ENCODE measurements at regions not wholly inside any gene's neighbourhood (a gene's known extent, or its start where the extent isn't known, plus 50 kb on each side); places are given as distances from the start of the nearest gene placed in this dataset.
A peak's percentile ranks its signal among the peaks of the same experiment; 100 is the strongest.
"Not testable (repeated sequence)": the region's sequence is repeated elsewhere in the genome, so short reads cannot be mapped to it uniquely, and the experiment has no call there.

DNA sequence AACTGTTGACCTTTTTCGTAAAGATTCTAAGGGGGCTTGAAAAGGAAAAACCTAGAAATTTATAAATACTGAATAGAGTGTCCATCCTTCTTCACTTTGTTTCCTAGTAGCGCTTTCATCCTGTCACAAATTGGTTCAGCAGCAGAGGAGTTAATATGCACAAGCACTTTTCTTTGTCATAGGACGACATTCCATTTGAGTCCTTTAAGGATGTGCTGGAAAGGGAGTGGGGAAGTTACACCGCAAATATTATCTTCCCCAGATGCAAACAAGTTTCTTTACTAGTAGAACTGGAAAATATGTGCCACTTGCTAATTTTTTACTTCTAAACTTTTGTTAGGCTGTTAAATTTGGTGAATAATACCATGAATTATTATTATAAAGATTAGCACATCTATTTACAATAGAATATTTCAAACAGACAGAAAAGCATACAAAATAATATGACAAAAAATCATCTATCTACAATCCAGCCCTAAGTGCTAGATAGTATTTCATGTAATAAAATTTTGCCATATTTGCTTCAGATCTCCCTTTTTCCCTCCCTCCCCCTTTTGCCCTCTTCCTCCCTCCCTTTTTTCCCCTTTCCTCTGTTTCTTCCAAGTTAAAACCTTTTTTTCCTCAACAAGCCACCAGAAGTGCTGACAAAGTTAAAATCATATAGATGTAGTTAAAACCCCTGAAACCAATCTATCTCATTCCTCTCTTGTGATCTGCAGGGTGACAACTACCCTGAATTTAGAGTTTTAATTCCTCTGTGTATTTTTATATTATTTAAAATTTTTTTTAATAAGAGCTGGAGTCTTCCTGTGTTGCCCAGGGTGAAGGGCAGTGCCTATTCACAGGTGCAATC lies 50.5 kb upstream of the MAP4K3 start:
- DNase-seq (ENCODE audit: low read depth): no peak

GRCh38 chr2:39488450-39488849 lies 51.4 kb upstream of the MAP4K3 start:
- no peak for DNase-seq (ENCODE audit: low read depth)

DNA sequence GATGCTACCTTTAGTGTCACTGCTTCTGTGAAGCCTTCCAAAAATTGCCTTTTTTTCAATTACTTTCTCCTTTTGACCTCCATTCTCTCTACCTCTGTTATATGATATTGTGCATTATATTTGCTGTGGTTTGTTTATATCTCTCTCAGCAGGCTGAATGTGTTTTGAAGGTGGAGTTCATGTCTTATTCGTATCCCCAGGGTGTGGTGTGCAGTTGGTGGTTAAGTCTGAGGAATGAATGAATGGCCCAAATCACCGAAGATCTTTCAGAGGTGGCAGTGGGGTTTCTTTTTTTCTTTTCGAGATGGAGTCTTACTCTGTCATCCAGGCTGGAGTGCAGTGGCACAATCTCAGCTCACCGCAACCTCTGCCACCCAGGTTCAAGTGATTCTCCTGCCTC lies 53.5 kb upstream of the MAP4K3 start:
- DNase-seq (ENCODE audit: low read depth): no peak

- DNase-seq (ENCODE audit: low read depth): no peak
Observed at GRCh38 chr2:39491653-39492052, 54.6 kb upstream of the MAP4K3 start.

GRCh38 chr2:39492095-39492590 lies 55.1 kb upstream of the MAP4K3 start:
- no peak for DNase-seq (ENCODE audit: low read depth)

- DNase-seq (ENCODE audit: low read depth): no peak
Observed at GRCh38 chr2:39492716-39493115, 55.6 kb upstream of the MAP4K3 start.

GRCh38 chr2:39494784-39495251 lies 57.7 kb upstream of the MAP4K3 start:
- no peak for DNase-seq (ENCODE audit: low read depth)

DNA sequence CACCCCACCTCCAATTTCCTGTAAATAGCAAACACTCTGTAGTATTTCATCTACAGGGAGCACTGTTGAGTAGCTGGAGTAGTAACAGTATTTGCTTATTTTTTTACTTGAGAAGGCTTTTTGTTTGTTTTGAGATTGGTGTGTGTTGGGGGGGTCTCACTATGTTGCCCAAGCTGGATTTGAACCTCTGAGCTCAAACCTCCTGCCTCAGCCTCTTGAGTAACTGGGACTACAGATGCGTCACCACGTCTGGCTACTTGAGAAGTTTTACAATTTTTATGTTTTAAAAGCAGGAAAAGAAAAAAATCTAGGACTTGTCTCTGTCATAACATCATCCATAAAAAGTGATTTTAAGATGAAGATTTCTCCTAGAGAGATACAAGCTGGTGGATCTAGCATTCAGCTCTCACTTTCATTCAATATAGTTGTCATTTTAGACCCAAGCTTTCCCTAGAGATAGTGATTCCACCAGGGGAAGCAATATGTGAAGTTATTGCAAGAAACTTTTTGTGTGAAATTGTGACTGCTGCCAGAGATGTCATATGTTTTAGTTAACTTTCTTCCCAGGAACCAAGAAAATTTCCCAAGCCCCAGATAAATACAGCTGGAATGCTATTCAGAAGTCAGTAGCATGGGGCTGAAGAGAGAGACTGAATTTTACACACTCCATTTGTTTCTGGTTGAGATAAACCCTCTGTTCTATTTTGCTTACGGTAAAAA lies 60.2 kb upstream of the MAP4K3 start:
- DNase-seq (ENCODE audit: low read depth): no peak

DNA sequence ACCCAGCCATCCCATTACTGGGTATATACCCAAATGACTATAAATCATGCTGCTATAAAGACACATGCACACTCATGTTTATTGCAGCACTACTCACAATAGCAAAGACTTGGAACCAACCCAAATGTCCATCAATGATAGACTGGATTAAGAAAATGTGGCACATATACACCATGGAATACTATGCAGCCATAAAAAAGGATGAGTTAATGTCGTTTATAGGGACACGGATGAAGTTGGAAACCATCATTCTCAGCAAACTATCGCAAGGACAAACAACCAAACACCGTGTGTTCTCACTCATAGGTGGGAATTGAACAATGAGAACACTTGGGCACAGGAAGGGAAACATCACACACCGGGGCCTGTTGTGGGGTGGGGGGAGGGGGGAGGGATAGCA lies 61.1 kb upstream of the MAP4K3 start:
- DNase-seq (ENCODE audit: low read depth): not testable (repeated sequence)

DNA sequence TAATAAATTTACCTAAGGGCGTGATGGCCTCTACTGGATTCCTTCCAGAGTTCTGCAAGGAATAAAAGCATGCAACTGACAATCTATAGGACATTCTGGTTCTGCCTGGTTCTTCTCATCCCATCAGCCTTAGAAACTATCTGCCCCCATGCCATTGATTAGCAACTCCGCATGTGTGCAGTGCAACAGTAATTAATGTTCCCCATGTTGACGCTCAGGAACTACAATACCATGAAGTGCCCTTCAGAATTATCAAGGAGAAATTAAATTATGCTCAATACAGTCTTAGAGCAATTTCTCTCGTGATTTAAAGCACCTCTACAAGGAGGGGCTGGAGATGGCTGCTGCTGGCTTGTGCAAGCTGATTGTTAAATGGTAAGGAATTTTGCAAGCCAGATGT lies 61.7 kb upstream of the MAP4K3 start:
- DNase-seq (ENCODE audit: low read depth): no peak

DNA sequence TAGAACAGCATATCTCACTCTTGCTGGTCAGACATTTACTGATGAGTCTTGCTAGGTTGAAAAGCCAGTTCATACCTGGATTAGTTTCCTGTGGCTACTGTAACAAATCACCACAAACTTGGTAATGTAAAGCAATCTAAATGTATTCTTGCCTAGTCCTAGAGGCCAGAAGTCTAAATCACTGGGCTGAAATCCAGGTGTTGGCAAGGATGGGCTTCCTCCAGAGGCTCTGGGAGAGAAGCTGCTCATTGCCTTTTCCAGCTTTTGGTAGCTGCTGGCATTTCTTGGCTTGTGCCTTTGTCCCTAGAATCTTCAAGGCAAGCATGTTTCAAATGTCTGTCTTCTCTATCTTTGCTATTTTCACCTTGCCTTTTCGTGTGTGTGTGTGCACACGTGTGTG lies 62.3 kb upstream of the MAP4K3 start:
- no peak for DNase-seq (ENCODE audit: low read depth)

- no peak for DNase-seq (ENCODE audit: low read depth)
Observed at GRCh38 chr2:39501412-39501811, 64.3 kb upstream of the MAP4K3 start.

DNA sequence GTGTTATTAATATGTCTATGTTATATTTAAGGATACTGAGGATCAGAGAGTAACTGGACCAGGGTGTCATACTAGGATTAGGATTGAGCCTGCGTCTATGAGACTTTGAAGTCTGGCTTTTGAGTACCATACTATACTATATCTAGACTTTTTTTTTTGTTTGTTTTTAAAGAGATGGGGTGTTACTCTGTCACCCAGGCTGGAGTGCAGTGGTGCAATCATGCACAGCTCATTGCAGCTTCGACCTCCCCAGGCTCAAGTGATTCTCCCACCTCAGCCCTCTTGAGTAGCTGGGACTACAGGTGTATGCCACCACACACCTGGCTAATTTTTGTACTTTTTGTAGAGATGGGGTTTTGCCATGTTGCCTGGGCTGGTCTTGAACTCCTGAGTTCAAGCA lies 66.2 kb upstream of the MAP4K3 start:
- DNase-seq (ENCODE audit: low read depth): no peak

DNA sequence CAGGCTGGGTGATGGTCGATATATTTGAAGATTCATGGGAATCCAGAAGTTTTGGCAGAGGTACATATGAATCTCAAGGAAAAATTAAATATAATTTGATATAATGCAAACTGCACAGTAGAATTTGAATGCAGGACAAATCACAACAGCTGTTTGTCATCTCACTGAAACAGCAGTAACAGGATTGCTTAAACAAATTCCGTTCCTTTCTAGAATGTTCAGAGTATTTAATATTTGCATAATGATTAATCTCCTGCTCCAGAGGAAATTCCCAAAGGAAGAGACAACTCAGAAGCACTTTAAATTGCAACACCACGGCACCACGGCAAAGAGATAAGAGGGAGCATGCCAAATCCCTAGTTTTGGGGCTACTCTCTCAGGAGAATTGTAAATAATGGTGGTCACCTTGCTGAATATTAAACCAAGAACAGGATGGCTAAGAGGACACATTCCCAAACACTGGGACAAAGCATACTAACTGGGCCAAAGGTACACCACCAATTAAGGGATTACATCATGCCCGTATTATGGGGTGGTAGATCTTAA lies 67.8 kb upstream of the MAP4K3 start:
- DNase-seq (ENCODE audit: low read depth): no peak

- no peak for DNase-seq (ENCODE audit: low read depth)
Observed at GRCh38 chr2:39506215-39506614, 69.1 kb upstream of the MAP4K3 start.

DNA sequence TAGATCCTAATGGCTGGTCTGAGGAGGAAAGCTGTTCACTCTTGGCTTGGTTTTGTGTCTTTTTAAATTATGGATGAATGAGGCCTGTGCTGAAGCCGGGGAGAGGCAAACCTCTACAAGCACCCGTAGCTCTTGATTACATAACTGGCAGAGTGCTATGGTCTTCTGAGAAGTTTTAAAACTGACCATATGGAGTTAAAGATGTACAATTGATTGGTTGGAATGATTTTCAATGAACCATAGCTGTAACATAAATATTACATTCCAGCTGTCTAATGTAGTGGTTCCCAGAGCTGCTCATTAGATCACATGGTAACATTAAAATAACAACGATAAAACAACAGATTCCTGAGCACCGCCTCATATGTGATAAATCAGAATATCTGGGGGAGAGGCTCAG lies 71.1 kb upstream of the MAP4K3 start:
- DNase-seq (ENCODE audit: low read depth): no peak

GRCh38 chr2:39510140-39510539 lies 73.1 kb upstream of the MAP4K3 start:
- DNase-seq (ENCODE audit: low read depth): no peak

DNA sequence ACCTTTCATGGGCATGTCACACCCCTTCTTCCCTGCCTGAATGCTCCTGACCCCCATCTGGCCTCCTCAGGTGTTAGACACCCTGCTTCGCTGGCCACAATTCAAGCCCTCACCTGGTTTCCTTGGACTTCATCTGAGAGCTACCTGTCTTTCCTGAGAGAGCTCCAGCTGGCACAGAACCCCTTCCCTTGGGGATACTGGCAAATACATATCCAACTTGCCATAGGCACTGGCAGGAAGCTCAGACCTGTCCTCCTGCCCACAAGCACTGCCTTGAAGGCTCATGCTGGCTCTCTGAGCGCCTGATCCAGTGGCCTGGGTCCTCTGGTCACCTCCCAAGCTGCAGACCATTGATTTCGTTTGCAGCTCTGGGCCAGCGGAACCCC lies 74.1 kb upstream of the MAP4K3 start:
- no peak for DNase-seq (ENCODE audit: low read depth)

DNA sequence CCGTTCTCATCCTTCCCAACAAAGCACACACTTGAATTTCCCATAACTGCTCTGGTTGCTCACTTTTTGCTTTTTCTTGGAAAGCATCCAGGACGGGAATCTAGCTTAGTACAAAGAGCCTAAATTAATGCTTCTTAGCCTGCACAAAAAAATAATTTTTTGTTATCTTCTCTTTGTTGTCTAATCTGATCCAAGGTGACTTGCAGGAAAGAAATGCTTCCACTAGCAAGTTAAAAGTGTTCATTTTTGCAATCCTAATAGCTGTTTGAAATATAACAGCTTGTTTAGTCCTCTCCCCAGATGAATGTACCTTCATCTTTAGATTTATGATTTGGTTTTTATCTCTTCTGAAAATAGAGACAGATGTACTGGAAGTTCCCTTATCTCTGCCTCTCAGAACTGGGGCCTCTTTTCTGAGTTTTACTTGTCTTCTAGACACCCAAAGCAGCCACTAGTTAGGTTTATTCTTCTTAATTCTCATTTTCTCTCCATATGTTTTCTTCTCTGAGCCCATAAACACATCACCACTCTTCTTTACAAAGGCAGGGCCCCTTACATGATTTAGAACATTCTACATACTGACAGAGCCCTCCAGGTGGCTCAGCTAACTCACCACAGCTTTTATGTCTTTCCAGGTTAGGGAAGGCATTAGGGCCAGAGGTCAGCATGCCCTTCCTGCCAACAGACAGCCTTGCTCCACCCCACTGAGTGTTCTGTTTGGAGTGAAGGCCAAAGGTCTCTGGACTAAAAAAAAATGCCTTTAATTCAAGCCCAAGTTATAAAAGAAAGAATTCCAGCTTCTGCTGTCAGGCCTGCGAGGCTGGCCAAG lies 74.7 kb upstream of the MAP4K3 start:
- no peak for DNase-seq (ENCODE audit: low read depth)

DNA sequence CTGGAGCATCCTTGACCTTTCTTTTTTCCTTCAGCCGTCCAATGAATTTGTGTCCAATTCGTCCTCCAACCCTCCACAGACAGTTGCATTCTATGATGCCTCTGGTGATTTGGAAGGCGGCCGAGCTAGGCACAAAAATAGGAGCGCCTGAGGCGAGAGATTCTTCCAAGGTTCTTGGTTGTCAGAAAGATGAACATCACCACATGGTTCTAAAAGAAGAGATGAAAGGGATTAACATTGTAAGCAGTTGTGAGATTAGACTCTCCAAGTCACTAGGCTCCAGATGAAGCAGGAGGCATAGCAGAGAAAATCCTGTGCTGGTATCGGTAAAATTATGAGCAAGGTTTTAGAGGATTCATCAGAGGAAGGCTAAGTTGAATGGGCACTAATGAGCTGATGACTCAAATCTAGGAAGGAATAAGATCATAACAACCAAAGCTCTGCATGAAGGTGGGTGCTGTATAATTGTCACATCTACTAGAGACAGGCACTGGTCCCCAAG lies 75.4 kb upstream of the MAP4K3 start:
- no peak for DNase-seq (ENCODE audit: low read depth)

DNA sequence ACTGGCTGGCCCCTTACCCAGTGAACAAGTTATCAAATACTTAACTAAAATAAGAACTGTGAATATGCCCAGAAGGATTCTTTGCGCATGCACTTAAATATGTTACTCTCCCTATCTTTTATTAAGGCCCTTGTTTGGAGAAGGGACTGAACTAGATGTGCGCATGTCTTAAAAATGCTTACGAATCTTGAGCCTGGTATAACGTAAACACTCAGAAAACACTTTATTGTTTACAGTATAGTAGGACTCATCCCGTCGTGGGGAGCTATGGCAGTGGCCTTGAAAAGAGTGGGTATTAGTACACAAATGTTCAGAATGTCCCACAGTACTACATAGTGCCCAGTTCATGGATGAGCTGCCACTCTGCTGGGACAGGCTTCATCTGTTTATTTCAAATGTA lies 75.9 kb upstream of the MAP4K3 start:
- no peak for DNase-seq (ENCODE audit: low read depth)

DNA sequence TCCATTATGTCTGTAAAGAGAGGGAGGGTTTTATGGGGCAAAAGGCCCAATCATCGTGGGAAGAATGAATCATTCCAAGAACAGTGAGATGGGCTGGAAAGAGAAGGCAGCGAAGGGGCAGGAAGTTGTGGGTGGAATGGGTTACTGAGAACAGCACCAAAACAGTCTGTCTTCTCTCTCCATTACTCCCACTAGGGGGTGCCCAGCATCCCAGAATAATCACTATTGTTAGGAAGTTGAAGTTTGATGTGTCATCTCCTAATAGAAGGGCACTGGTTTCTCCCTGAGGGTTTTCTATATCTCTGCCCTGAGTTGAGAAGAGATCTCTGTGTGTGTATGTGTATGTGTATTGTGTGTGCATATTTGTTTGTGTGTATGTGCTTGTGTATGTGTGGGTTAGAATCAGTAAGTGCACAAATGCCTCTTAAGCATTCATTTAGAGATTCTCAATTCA lies 76.6 kb upstream of the MAP4K3 start:
- DNase-seq (ENCODE audit: low read depth): peak; percentile 47
